GM23248 (cell line): ENCODE measurements at regions not wholly inside any gene's neighbourhood (a gene's known extent, or its start where the extent isn't known, plus 50 kb on each side); places are given as distances from the start of the nearest gene placed in this dataset.

ENCODE experiments used
- DNase-seq: peaks from one replicate; pipeline ENCODE4 v3.0.0-alpha.2; 2015
- H2AFZ ChIP-seq: fragments of 200-600 bp; sonication (generic); 2 replicates; pipeline ENCODE4 v1.6.1; 2016; ENCODE audit warnings: antibody characterized with exemption
- H3F3A ChIP-seq: fragments of 200-600 bp; sonication (generic); 2 replicates; pipeline ENCODE4 v1.6.1; 2016; ENCODE audit warnings: mild to moderate bottlenecking, antibody characterized with exemption, mixed run types; ENCODE audit not compliant: insufficient read depth
- H3K27ac ChIP-seq: fragments of 200-600 bp; sonication (generic); 2 replicates; pipeline ENCODE4 v1.5.1; 2016; ENCODE audit warnings: mild to moderate bottlenecking
- H3K27me3 ChIP-seq: fragments of 200-600 bp; sonication (generic); replicated peaks from 2 replicates; pipeline ENCODE4 v1.6.1; 2016; ENCODE audit warnings: mild to moderate bottlenecking; ENCODE audit not compliant: insufficient read depth
- H3K36me3 ChIP-seq: fragments of 200-600 bp; sonication (generic); 2 replicates; pipeline ENCODE4 v1.6.1; 2016; ENCODE audit warnings: low read depth, mild to moderate bottlenecking
- H3K4me1 ChIP-seq: fragments of 200-600 bp; sonication (generic); 2 replicates; pipeline ENCODE4 v1.6.1; 2016; ENCODE audit warnings: mild to moderate bottlenecking; ENCODE audit not compliant: insufficient read depth
- H3K4me2 ChIP-seq: fragments of 200-600 bp; sonication (generic); one replicate; pipeline ENCODE4 v1.6.1; 2016; ENCODE audit warnings: mild to moderate bottlenecking; ENCODE audit not compliant: unreplicated experiment
- H3K4me3 ChIP-seq: fragments of 200-600 bp; sonication (generic); 2 replicates; pipeline ENCODE4 v1.5.1; 2016; ENCODE audit warnings: mild to moderate bottlenecking
- H3K79me2 ChIP-seq: fragments of 200-600 bp; sonication (generic); 2 replicates; pipeline ENCODE4 v1.6.1; 2016; ENCODE audit warnings: mild to moderate bottlenecking; ENCODE audit not compliant: insufficient read depth
- H3K9ac ChIP-seq: fragments of 200-600 bp; sonication (generic); 2 replicates; pipeline ENCODE4 v1.6.1; 2016; ENCODE audit warnings: mild to moderate bottlenecking
- H3K9me2 ChIP-seq: fragments of 200-600 bp; sonication (generic); 2 replicates; pipeline ENCODE4 v1.6.1; 2016; ENCODE audit warnings: mixed run types, mild to moderate bottlenecking, moderate library complexity; ENCODE audit not compliant: insufficient read depth
- H3K9me3 ChIP-seq: fragments of 200-600 bp; sonication (generic); one replicate; pipeline ENCODE4 v1.6.1; 2017; ENCODE audit warnings: low read depth
- H4K20me1 ChIP-seq: fragments of 200-600 bp; sonication (generic); 2 replicates; pipeline ENCODE4 v1.6.0; 2016; ENCODE audit not compliant: insufficient read depth
- EZH2 ChIP-seq: fragments of 200-600 bp; sonication (generic); IDR thresholded peaks from 2 replicates; pipeline ENCODE4 v1.6.1; 2018; ENCODE audit warnings: antibody characterized with exemption, mild to moderate bottlenecking; ENCODE audit not compliant: insufficient read depth, poor library complexity, severe bottlenecking
- EZH2phosphoT487 ChIP-seq: fragments of 200-600 bp; sonication (generic); IDR thresholded peaks from 2 replicates; pipeline ENCODE4 v1.6.1; 2018; ENCODE audit warnings: antibody characterized with exemption, moderate library complexity, mild to moderate bottlenecking, low read depth; ENCODE audit not compliant: insufficient read depth
- WGBS, 2 experiments: methylation state at CpG; one replicate each; pipeline ENCODE4 v1.1.6; 2015 to 2017; ENCODE audit warnings: low lambda C conversion rate in 2 of 2, low coverage in 1 of 2; ENCODE audit errors: missing lambda C conversion rate in 2 of 2; 5-methylcytosine and 5-hydroxymethylcytosine counted together
- in situ Hi-C: fragments of 300-500 bp; cut with MboI; formaldehyde crosslinking; loops from 2 replicates; pipeline ENCODE4 v1.15.0; 2020

- no peak overlapping the region for H3K4me2 ChIP-seq
- H3K4me3 ChIP-seq, result no peak overlapping the region
- no peak overlapping the region for H3K9ac ChIP-seq
- no peaks in the 10 kb centered on the region for H3K9me2 ChIP-seq
- TF ChIP-seq EZH2 (no peak), EZH2phosphoT487 (no peak)
- no peaks in the 10 kb centered on the region for H3K27me3 ChIP-seq
- no peaks in the 10 kb centered on the region for H3K4me1 ChIP-seq
- H3K9me3 ChIP-seq, result no peaks in the 10 kb centered on the region
- no peak overlapping the region for H2AFZ ChIP-seq
- no peaks in the 10 kb centered on the region for H3F3A ChIP-seq
- in situ Hi-C loops, result no loop called here
- no peaks in the 10 kb centered on the region for H4K20me1 ChIP-seq
- H3K36me3 ChIP-seq, result no peaks in the 10 kb centered on the region
- WGBS, 2 experiments, result 85 to 88% methylated on average over 3 of the region's 3 CpGs
- DNase-seq, result no peak
- no peaks in the 10 kb centered on the region for H3K79me2 ChIP-seq
- no peak overlapping the region for H3K27ac ChIP-seq
Measured at GRCh38 chr12:45648070-45648469, 81.4 kb upstream of the ARID2 start.

GRCh38 chr12:45651029-45651428, 78.5 kb upstream of the ARID2 start:
- in situ Hi-C loops, result no loop called here
- no peaks in the 10 kb centered on the region for H3F3A ChIP-seq
- H3K36me3 ChIP-seq, result no peaks in the 10 kb centered on the region
- H3K79me2 ChIP-seq, result no peaks in the 10 kb centered on the region
- H2AFZ ChIP-seq, result no peak overlapping the region
- DNase-seq, result no peak
- H3K9ac ChIP-seq, result no peak overlapping the region
- no peaks in the 10 kb centered on the region for H3K4me1 ChIP-seq
- H3K9me3 ChIP-seq, result no peaks in the 10 kb centered on the region
- no peaks in the 10 kb centered on the region for H3K9me2 ChIP-seq
- no peak overlapping the region for H3K27ac ChIP-seq
- no peak overlapping the region for H3K4me3 ChIP-seq
- WGBS, 2 experiments, result 54 to 66% methylated on average over 1 of the region's 1 CpG
- H4K20me1 ChIP-seq, result no peaks in the 10 kb centered on the region
- TF ChIP-seq EZH2 (no peak), EZH2phosphoT487 (no peak)
- no peaks in the 10 kb centered on the region for H3K27me3 ChIP-seq
- H3K4me2 ChIP-seq, result no peak overlapping the region

- no peak for TF ChIP-seq EZH2phosphoT487
- TF ChIP-seq EZH2, result no peak
- Histone ChIP-seq H3K27me3 (no peaks in the 10 kb centered on the region), H3K4me2 (no peak overlapping the region), H3K4me3 (no peak overlapping the region), H3F3A (no peaks in the 10 kb centered on the region), H3K9me2 (no peaks in the 10 kb centered on the region), H3K36me3 (no peaks in the 10 kb centered on the region), H2AFZ (no peak overlapping the region), H3K27ac (no peak overlapping the region), H3K4me1 (no peaks in the 10 kb centered on the region), H3K79me2 (no peaks in the 10 kb centered on the region), H3K9me3 (no peaks in the 10 kb centered on the region), H4K20me1 (no peaks in the 10 kb centered on the region), H3K9ac (no peak overlapping the region)
- no peak for DNase-seq
- 56% methylated on average over 3 of the region's 3 CpGs for WGBS, 2 experiments
- in situ Hi-C loops, result no loop called here
Measured at GRCh38 chr12:45654002-45654665, 75.4 kb upstream of the ARID2 start.

GRCh38 chr12:45655186-45655585, 74.3 kb upstream of the ARID2 start:
- TF ChIP-seq EZH2 (no peak), EZH2phosphoT487 (no peak)
- H3K4me3 ChIP-seq, result no peak overlapping the region
- no peaks in the 10 kb centered on the region for H3K79me2 ChIP-seq
- in situ Hi-C loops, result no loop called here
- H3K9me2 ChIP-seq, result no peaks in the 10 kb centered on the region; the same call in 1 of the 2 replicates
- no peak overlapping the region for H3K9ac ChIP-seq
- DNase-seq, result no peak
- no peaks in the 10 kb centered on the region for H3K9me3 ChIP-seq
- H3K27ac ChIP-seq, result no peak overlapping the region
- 77 to 80% methylated on average over 5 of the region's 5 CpGs for WGBS, 2 experiments
- H3K27me3 ChIP-seq, result no peaks in the 10 kb centered on the region
- H3K4me1 ChIP-seq, result no peaks in the 10 kb centered on the region
- H2AFZ ChIP-seq, result no peak overlapping the region
- no peaks in the 10 kb centered on the region for H3K36me3 ChIP-seq
- H3F3A ChIP-seq, result no peaks in the 10 kb centered on the region
- H4K20me1 ChIP-seq, result no peaks in the 10 kb centered on the region
- no peak overlapping the region for H3K4me2 ChIP-seq
